Endothelial cell of umbilical vein (primary cell): ENCODE measurements at regions not wholly inside any gene's neighbourhood (a gene's known extent, or its start where the extent isn't known, plus 50 kb on each side); places are given as distances from the start of the nearest gene placed in this dataset.

ENCODE experiments used
- BruUV-seq: library from RNA; stranded (reverse); fragments of 400-500 nt; replicated peaks from 2 replicates; lab custom pipeline; 2021; lab: Mats Ljungman, UMichigan
- CTCF ChIA-PET: fragments of 300-600, 350-600 bp; sonication (Branson Sonifier 250); formaldehyde crosslinking; loops from one replicate; lab custom pipeline; 2021; ENCODE audit warnings: antibody characterized with exemption, inconsistent platforms; lab: Charles Lee
- POLR2A ChIA-PET: fragments of 300-600, 350-600 bp; sonication (Branson Sonifier 250); formaldehyde crosslinking; loops from one replicate; lab custom pipeline; 2021; ENCODE audit warnings: antibody characterized with exemption, inconsistent platforms; lab: Charles Lee
- DNase-seq: peaks from one replicate; pipeline ENCODE4 v3.0.0-alpha.2; 2011; ENCODE audit warnings: low read depth, low spot score
- FAIRE-seq: peaks from 2 replicates; lab custom pipeline; 2011; peaks lifted over from hg19 to GRCh38; lab: Jason Lieb, UNC
- H2AFZ ChIP-seq: 2 replicates; pipeline ENCODE4 v1.6.0; 2012; ENCODE audit warnings: low read depth, low read length, control low read depth, inconsistent platforms
- H3K27ac ChIP-seq: 2 replicates; pipeline ENCODE4 v1.5.1; 2011; ENCODE audit warnings: low read depth, mild to moderate bottlenecking, control low read depth, low read length, moderate library complexity; ENCODE audit not compliant: insufficient read depth
- H3K27me3 ChIP-seq, 2 experiments: 2 replicates each; pipeline versions ENCODE4 v1.6.0 to v1.6.1; 2011; ENCODE audit warnings: low read length in 2 of 2, mixed read lengths in 1 of 2; ENCODE audit not compliant: control insufficient read depth in 2 of 2, insufficient read depth in 2 of 2
- H3K36me3 ChIP-seq, 2 experiments: 2 replicates in 1 of 2; 3 replicates in 1 of 2; pipeline ENCODE4 v1.5.1; 2011; ENCODE audit warnings: low read length in 2 of 2, mild to moderate bottlenecking in 1 of 2, moderate library complexity in 1 of 2; ENCODE audit not compliant: control insufficient read depth in 2 of 2, insufficient read depth in 2 of 2; ENCODE audit errors: extremely low read depth in 1 of 2
- H3K4me1 ChIP-seq: 3 replicates; pipeline ENCODE4 v1.5.1; 2011; ENCODE audit warnings: mild to moderate bottlenecking, low read length; ENCODE audit not compliant: control insufficient read depth, insufficient read depth; ENCODE audit errors: extremely low read depth
- H3K4me2 ChIP-seq: 2 replicates; pipeline ENCODE4 v1.6.1; 2011; ENCODE audit warnings: low read length, control low read depth, mixed read lengths; ENCODE audit not compliant: insufficient read depth
- H3K4me3 ChIP-seq, 3 experiments: fragments of 200-600 bp in 1 of 3; sonication (generic), shearing (Covaris generic) in 1 of 3; replicated peaks in 1 of 3; 2 replicates each; pipeline ENCODE4 v1.5.1; 2011 to 2016; ENCODE audit warnings: control low read depth in 3 of 3, low read length in 3 of 3, mild to moderate bottlenecking in 2 of 3, inconsistent platforms in 1 of 3, low read depth in 1 of 3, moderate library complexity in 1 of 3; ENCODE audit not compliant: insufficient read depth in 1 of 3
- H3K79me2 ChIP-seq: 2 replicates; pipeline ENCODE4 v1.6.0; 2012; ENCODE audit warnings: low read length, inconsistent platforms; ENCODE audit not compliant: control insufficient read depth, insufficient read depth
- H3K9ac ChIP-seq: replicated peaks from 2 replicates; pipeline ENCODE3; 2011; ENCODE audit warnings: low read length, control low read depth; ENCODE audit not compliant: insufficient read depth; ENCODE audit errors: extremely low read depth
- H3K9me1 ChIP-seq: replicated peaks from 3 replicates; pipeline ENCODE4 v1.6.0; 2011; ENCODE audit warnings: mild to moderate bottlenecking, low read length; ENCODE audit not compliant: control insufficient read depth, insufficient read depth; ENCODE audit errors: extremely low read depth
- H3K9me3 ChIP-seq: replicated peaks from 2 replicates; pipeline ENCODE4 v1.5.1; 2012; ENCODE audit warnings: low read length, inconsistent platforms; ENCODE audit not compliant: control insufficient read depth, insufficient read depth
- H4K20me1 ChIP-seq: replicated peaks from 2 replicates; pipeline ENCODE3; 2011; ENCODE audit warnings: mild to moderate bottlenecking, low read length; ENCODE audit not compliant: control insufficient read depth, insufficient read depth; ENCODE audit errors: extremely low read depth
- EZH2 ChIP-seq: IDR thresholded peaks from 2 replicates; pipeline ENCODE4 v1.6.1; 2012; ENCODE audit warnings: borderline replicate concordance, low read depth, mild to moderate bottlenecking, moderate library complexity, low read length, inconsistent platforms; ENCODE audit not compliant: severe bottlenecking
- FOS ChIP-seq: IDR thresholded peaks from 2 replicates; pipeline ENCODE4 v1.6.1; 2011; ENCODE audit warnings: mild to moderate bottlenecking, low read length, moderate library complexity, borderline replicate concordance; ENCODE audit not compliant: insufficient read depth
- GATA2 ChIP-seq: IDR thresholded peaks from 2 replicates; pipeline ENCODE4 v1.7.0; 2011; ENCODE audit warnings: low read depth, mild to moderate bottlenecking, moderate library complexity, mixed read lengths, low read length; ENCODE audit not compliant: insufficient read length, insufficient read depth
- JUN ChIP-seq: IDR thresholded peaks from 2 replicates; pipeline ENCODE4 v1.6.1; 2011; ENCODE audit warnings: borderline replicate concordance, low read depth; ENCODE audit not compliant: insufficient read length, insufficient read depth
- MAX ChIP-seq: IDR thresholded peaks from 2 replicates; pipeline ENCODE4 v1.6.1; 2011; ENCODE audit not compliant: insufficient read depth, insufficient read length
- MYC ChIP-seq: IDR thresholded peaks from one replicate; pipeline ENCODE4 v1.6.1; 2011; ENCODE audit warnings: mild to moderate bottlenecking, low read depth, low read length
- POLR2A ChIP-seq: IDR thresholded peaks from 2 replicates; pipeline ENCODE4 v1.6.1; 2012; ENCODE audit warnings: low read depth, mild to moderate bottlenecking, control low read depth, low read length
- POLR2AphosphoS5 ChIP-seq: IDR thresholded peaks from 2 replicates; pipeline ENCODE4 v1.6.1; 2012; ENCODE audit warnings: low read depth, mild to moderate bottlenecking, control low read depth, low read length, moderate library complexity; ENCODE audit not compliant: insufficient read depth
- dilution Hi-C: fragments of 300-500 bp; cut with MboI; formaldehyde crosslinking; loops from one replicate; pipeline ENCODE4 v1.15.0; 2019; ENCODE audit warnings: low sequenced_read_pairs; ENCODE audit not compliant: extremely low pct_ligation_motif_present
- intact Hi-C: fragments of 100-400 bp; cut with micrococcal nuclease; formaldehyde crosslinking; loops from one replicate; pipeline ENCODE4 v1.10.0; 2022
- TF ChIP-seq, protein P1 (sequence below), 2 donors: IDR thresholded peaks; 1 replicate in 1 of 2; 2 replicates in 1 of 2; pipeline ENCODE4 v1.5.1; 2011; ENCODE audit warnings: low read length in 2 of 2, mild to moderate bottlenecking in 2 of 2, moderate library complexity in 2 of 2, control low read depth in 1 of 2, inconsistent platforms in 1 of 2, low read depth in 1 of 2; ENCODE audit not compliant: insufficient read depth in 1 of 2; ENCODE audit errors: extremely low read depth in 1 of 2

- H2AFZ ChIP-seq: no peak overlapping the region
- TF ChIP-seq, protein P1, sequence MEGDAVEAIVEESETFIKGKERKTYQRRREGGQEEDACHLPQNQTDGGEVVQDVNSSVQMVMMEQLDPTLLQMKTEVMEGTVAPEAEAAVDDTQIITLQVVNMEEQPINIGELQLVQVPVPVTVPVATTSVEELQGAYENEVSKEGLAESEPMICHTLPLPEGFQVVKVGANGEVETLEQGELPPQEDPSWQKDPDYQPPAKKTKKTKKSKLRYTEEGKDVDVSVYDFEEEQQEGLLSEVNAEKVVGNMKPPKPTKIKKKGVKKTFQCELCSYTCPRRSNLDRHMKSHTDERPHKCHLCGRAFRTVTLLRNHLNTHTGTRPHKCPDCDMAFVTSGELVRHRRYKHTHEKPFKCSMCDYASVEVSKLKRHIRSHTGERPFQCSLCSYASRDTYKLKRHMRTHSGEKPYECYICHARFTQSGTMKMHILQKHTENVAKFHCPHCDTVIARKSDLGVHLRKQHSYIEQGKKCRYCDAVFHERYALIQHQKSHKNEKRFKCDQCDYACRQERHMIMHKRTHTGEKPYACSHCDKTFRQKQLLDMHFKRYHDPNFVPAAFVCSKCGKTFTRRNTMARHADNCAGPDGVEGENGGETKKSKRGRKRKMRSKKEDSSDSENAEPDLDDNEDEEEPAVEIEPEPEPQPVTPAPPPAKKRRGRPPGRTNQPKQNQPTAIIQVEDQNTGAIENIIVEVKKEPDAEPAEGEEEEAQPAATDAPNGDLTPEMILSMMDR (IDR thresholded peaks at IDR 0.05; ENCODE audit: extremely low read depth in 1 of 2, insufficient read depth in 1 of 2, low read depth in 1 of 2, low read length in 2 of 2): no peak
- TF ChIP-seq MYC (no peak), EZH2 (no peak), POLR2AphosphoS5 (no peak), JUN (no peak), FOS (no peak), GATA2 (no peak), MAX (no peak), POLR2A (no peak)
- no peak overlapping the region for H3K4me3 ChIP-seq
- ChIA-PET POLR2A (interaction anchor here (0.7 to 2.2 kb wide), 3 partner anchors 11 to 139 kb away, joined by 3 to 7 read pairs (median 4); partner anchors contain the start of gene IL6), CTCF (interaction anchor here (1.2 to 7.5 kb wide), 8 partner anchors 10 to 466 kb away, joined by 3 to 130 read pairs (median 14); partner anchors contain the start of gene IL6)
- no peak overlapping the region for H3K4me2 ChIP-seq
- H3K79me2 ChIP-seq: no peaks in the 10 kb centered on the region
- H4K20me1 ChIP-seq: no peaks in the 10 kb centered on the region
- no peaks in the 10 kb centered on the region for H3K9me1 ChIP-seq
- H3K9me3 ChIP-seq: no peaks in the 10 kb centered on the region
- H3K9ac ChIP-seq: peak overlapping the region; percentile 31
- FAIRE-seq (no peak), DNase-seq (peak; percentile 17)
- intact Hi-C loops (loop anchor here (10.0 kb wide), 2 partner anchors 144 to 374 kb away; no protein-coding TSS in a partner anchor), dilution Hi-C loops (no loop called here)
- peaks cover 64% of the 10 kb centered on the region for H3K4me1 ChIP-seq
- peak overlapping the region; percentile 95 for H3K27ac ChIP-seq
- H3K36me3 ChIP-seq: no peaks in the 10 kb centered on the region
- BruUV-seq: no TSS peak
- H3K27me3 ChIP-seq: no peaks in the 10 kb centered on the region
Measured at GRCh38 chr7:22588351-22588750, 88.4 kb upstream of the STEAP1B start.
